Heart left ventricle (tissue), 16 donors: ENCODE measurements at regions not wholly inside any gene's neighbourhood (a gene's known extent, or its start where the extent isn't known, plus 50 kb on each side); places are given as distances from the start of the nearest gene placed in this dataset.

Source experiments
- ATAC-seq, 4 donors: fragments of 200-7000 bp; cut with Tn5 transposase; one replicate each; pipeline ENCODE4 v1.9.1; 2020 to 2022; ENCODE audit warnings: moderate library complexity in 4 of 4, mild to moderate bottlenecking in 3 of 4, moderate number of reproducible peaks in 1 of 4
- DNase-seq, 5 donors: peaks; one replicate each; pipeline ENCODE4 v3.0.0-alpha.2; 2020
- H3K27ac ChIP-seq, 12 donors: fragments of 200-600 bp; sonication (generic) in 4 of 12; one replicate each; pipeline versions ENCODE4 v1.5.0 to v1.8.0; 2016 to 2022; ENCODE audit warnings: mild to moderate bottlenecking in 2 of 12
- H3K27me3 ChIP-seq, 9 donors: fragments of 200-600 bp; sonication (generic) in 2 of 9; one replicate each; pipeline versions ENCODE4 v1.5.1 to v1.8.0; 2016 to 2022; ENCODE audit warnings: mild to moderate bottlenecking in 3 of 9
- H3K36me3 ChIP-seq, 9 donors: fragments of 200-600 bp; sonication (generic) in 2 of 9; one replicate each; pipeline versions ENCODE4 v1.5.0 to v1.8.0; 2018 to 2022; ENCODE audit warnings: mild to moderate bottlenecking in 2 of 9
- H3K4me1 ChIP-seq, 12 donors: fragments of 200-600 bp; sonication (generic) in 4 of 12; one replicate each; pipeline versions ENCODE4 v1.5.0 to v1.8.0; 2016 to 2022; ENCODE audit warnings: mild to moderate bottlenecking in 3 of 12
- H3K4me3 ChIP-seq, 12 donors: fragments of 200-600 bp; sonication (generic) in 4 of 12; one replicate each; pipeline versions ENCODE4 v1.5.0 to v1.8.0; 2017 to 2022; ENCODE audit warnings: mild to moderate bottlenecking in 9 of 12, moderate library complexity in 4 of 12
- H3K9me3 ChIP-seq, 12 donors: fragments of 200-600 bp; sonication (generic) in 4 of 12; one replicate each; pipeline versions ENCODE4 v1.5.0 to v1.8.0; 2016 to 2022; ENCODE audit warnings: mild to moderate bottlenecking in 1 of 12
- POLR2A ChIP-seq, 2 donors: fragments of 450-650 bp; IDR thresholded peaks; one replicate each; pipeline ENCODE4 v1.6.1; 2017; ENCODE audit warnings: antibody characterized with exemption in 2 of 2, mild to moderate bottlenecking in 2 of 2, moderate library complexity in 2 of 2
- WGBS, 4 donors: extraction: QIAGEN DNeasy Blood & Tissue Kit in 2 of 4; methylation state at CpG; one replicate each; pipeline versions ENCODE4 v1.1.5 to v1.1.7; 2013 to 2018; 5-methylcytosine and 5-hydroxymethylcytosine counted together
- intact Hi-C, 10 donors: fragments of 100-400 bp; cut with DNase I; formaldehyde crosslinking; loops; one replicate each; pipeline versions ENCODE4 v1.11.1 to v1.14.2; 2022
- TF ChIP-seq, protein P1 (sequence below), 12 donors: fragments of 200-600 bp; sonication (generic) in 4 of 12; IDR thresholded peaks; one replicate each; pipeline versions ENCODE4 v1.5.0 to v1.8.0; 2018 to 2022; ENCODE audit warnings: antibody characterized with exemption in 12 of 12, mild to moderate bottlenecking in 5 of 12
- donor health status: ischemic (EF 13 %, LVEDD 7.1; RV severe dilation, severe dysfunction).
- donor health status: healthy with polysubstance abuse.
- donor health status: DM: no; HTN: yes; CAD: no.
- donor health status: DM: no; HTN: no; CAD: no.
- donor health status: ischemic (EF 25% LVEDD 6.9; RV normal size, moderate dysfunction).
- donor health status: ischemic (EF 25% LVEDD 5.7; RV mildly dilated, moderate dysfunction).
- donor health status: healthy.
- donor health status: DM: yes; HTN: yes; CAD: no.
- donor health status: ischemic (EF 35%, LVEDD 5.7; RV mildly dilated, moderate dysfunction).
- donor health status: nonischemic (EF 11% LVEDD 7.7; RV severe dilation, severe dysfunction).
- donor health status: DM: yes; HTN: yes; CAD: no.
- donor health status: PGD.
- donor health status: ischemic (EF 29% LVEDD 5.4; RV normal size, mild dysfunction).
- donor health status: nonischemic (EF 23%, LVEDD 6.1; RV moderate dilation, normal function).

- Histone ChIP-seq H3K4me1 (no peaks in the 10 kb centered on the region), H3K9me3 (no peaks in the 10 kb centered on the region), H3K27me3 (no peaks in the 10 kb centered on the region), H3K4me3 (no peak overlapping the region), H3K27ac (no peak overlapping the region), H3K36me3 (no peaks in the 10 kb centered on the region)
- intact Hi-C loops = no loop called here
- 92 to 95% (median 94%) methylated on average over 3 of the region's 3 CpGs for WGBS, 4 donors
- ATAC-seq = no peak
- no peak for DNase-seq
- TF ChIP-seq POLR2A (IDR thresholded peaks at IDR 0.05) = no peak
- TF ChIP-seq, protein P1, sequence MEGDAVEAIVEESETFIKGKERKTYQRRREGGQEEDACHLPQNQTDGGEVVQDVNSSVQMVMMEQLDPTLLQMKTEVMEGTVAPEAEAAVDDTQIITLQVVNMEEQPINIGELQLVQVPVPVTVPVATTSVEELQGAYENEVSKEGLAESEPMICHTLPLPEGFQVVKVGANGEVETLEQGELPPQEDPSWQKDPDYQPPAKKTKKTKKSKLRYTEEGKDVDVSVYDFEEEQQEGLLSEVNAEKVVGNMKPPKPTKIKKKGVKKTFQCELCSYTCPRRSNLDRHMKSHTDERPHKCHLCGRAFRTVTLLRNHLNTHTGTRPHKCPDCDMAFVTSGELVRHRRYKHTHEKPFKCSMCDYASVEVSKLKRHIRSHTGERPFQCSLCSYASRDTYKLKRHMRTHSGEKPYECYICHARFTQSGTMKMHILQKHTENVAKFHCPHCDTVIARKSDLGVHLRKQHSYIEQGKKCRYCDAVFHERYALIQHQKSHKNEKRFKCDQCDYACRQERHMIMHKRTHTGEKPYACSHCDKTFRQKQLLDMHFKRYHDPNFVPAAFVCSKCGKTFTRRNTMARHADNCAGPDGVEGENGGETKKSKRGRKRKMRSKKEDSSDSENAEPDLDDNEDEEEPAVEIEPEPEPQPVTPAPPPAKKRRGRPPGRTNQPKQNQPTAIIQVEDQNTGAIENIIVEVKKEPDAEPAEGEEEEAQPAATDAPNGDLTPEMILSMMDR (IDR thresholded peaks at IDR 0.05) = no peak
These were observed 494.9 kb downstream of the RERGL start for GRCh38 chr12:17595111-17595510.

DNA sequence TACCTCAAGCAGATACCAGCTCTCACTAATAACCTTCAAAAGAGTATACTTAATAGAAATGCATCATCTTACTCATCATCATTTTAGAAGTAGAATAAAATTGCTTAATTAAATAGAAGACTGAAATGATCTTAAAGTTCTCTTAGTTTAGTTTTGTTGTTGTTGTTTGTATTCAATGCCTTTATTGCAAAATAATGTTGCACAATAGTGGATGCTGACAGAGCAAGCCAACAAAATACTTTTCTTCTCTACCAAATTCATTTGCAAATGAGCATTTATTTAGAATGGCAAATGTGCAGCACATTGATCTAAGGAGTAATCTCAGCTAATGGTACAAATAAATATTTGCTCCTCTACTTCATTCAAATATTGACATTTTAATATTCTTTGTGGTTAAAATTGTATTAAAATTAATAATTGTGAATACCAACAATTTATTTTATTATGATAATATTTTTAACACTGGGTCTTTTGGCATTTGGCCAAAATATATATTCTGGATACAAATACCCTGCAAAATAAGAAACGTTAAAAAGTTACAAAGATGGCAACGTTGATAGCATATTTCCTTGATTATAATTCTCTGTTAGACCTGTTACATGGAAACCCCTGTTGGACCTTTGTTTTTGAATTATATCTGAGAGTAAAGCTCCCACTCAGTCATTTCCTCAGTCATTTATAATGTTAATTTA, 496.1 kb downstream of the RERGL start:
- intact Hi-C loops = no loop called here
- no peaks in the 10 kb centered on the region for H3K4me1 ChIP-seq
- TF ChIP-seq POLR2A (IDR thresholded peaks at IDR 0.05) = no peak
- TF ChIP-seq, protein P1 (IDR thresholded peaks at IDR 0.05) = no peak
- H3K27ac ChIP-seq = no peak overlapping the region
- no peaks in the 10 kb centered on the region for H3K9me3 ChIP-seq
- no peaks in the 10 kb centered on the region for H3K27me3 ChIP-seq
- no peaks in the 10 kb centered on the region for H3K36me3 ChIP-seq
- DNase-seq (no peak), ATAC-seq (no peak)
- whole genome bisulfite sequencing, 4 donors = 56 to 67% (median 64%) methylated on average over 2 of the region's 2 CpGs
- H3K4me3 ChIP-seq = no peak overlapping the region

- H3K36me3 ChIP-seq = no peaks in the 10 kb centered on the region
- no peaks in the 10 kb centered on the region for H3K27me3 ChIP-seq
- H3K4me1 ChIP-seq = no peaks in the 10 kb centered on the region
- no peak for DNase-seq
- no peak overlapping the region for H3K27ac ChIP-seq
- TF ChIP-seq, protein P1 (IDR thresholded peaks at IDR 0.05) = no peak
- no peak for TF ChIP-seq POLR2A (IDR thresholded peaks at IDR 0.05)
- intact Hi-C loops = no loop called here
- no peak for ATAC-seq
- WGBS, 4 donors = 72 to 80% (median 77%) methylated on average over 4 of the region's 4 CpGs
- no peaks in the 10 kb centered on the region for H3K9me3 ChIP-seq
- H3K4me3 ChIP-seq = no peak overlapping the region
These were observed 497.5 kb downstream of the RERGL start for GRCh38 chr12:17592472-17592871.

DNA sequence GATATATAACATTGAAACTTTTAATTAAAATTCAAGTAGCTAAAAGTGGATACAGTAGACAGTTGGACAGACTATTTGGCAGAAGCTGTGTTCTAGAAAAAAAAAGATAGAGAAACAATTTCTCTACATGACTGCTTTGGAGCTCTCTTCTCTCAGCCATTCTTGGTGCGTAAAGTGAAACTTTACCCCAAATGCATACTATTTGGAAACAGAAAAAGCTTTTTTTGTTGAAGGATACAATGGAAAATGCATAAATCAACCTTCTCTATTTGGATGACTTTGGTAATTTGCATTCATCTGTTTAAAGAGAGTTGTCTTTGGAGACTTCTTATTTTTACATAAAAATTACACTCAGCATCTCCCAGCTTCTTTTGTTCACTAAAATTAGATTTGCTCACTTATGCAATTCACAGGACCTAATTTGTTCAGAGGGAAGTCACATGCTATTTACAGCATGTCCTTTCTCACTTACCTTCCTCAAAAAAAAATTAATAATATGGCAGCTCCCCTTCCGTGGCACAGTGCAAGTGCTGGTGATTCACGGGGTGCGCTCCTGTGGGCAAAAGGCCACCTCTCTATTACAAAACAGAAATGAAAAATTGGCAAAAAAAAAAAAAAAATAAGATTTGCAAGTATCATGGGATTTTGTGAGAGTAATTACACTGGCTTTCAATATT, 498.9 kb downstream of the RERGL start:
- WGBS, 4 donors = 89 to 92% (median 89%) methylated on average over 4 of the region's 4 CpGs
- Histone ChIP-seq H3K4me1 (no peaks in the 10 kb centered on the region), H3K4me3 (no peak overlapping the region), H3K9me3 (no peaks in the 10 kb centered on the region), H3K27me3 (no peaks in the 10 kb centered on the region), H3K27ac (no peak overlapping the region), H3K36me3 (no peaks in the 10 kb centered on the region)
- TF ChIP-seq POLR2A (IDR thresholded peaks at IDR 0.05) = no peak
- TF ChIP-seq, protein P1 (IDR thresholded peaks at IDR 0.05) = no peak
- ATAC-seq (no peak), DNase-seq (no peak)
- intact Hi-C loops = no loop called here
